Vagina (tissue), 2 donors: ENCODE measurements at regions not wholly inside any gene's neighbourhood (a gene's known extent, or its start where the extent isn't known, plus 50 kb on each side); places are given as distances from the start of the nearest gene placed in this dataset.

Experiments
- POLR2AphosphoS5 ChIP-seq, 2 donors: sonication (generic); formaldehyde crosslinking; IDR thresholded peaks; one replicate each; pipeline ENCODE4 v1.9.0; 2017; ENCODE audit warnings: antibody characterized with exemption in 2 of 2, mild to moderate bottlenecking in 2 of 2, low read depth in 1 of 2; ENCODE audit not compliant: insufficient read depth in 1 of 2
- TF ChIP-seq, protein P1 (sequence below), 3 experiments: fragments of 450-650 bp in 2 of 3; fragments of 200-600 bp in 1 of 3; sonication (generic) in 1 of 3; IDR thresholded peaks; one replicate each; pipeline ENCODE4 v1.5.1; 2017 to 2019; ENCODE audit warnings: antibody characterized with exemption in 3 of 3, mild to moderate bottlenecking in 2 of 3, moderate library complexity in 2 of 3

DNA sequence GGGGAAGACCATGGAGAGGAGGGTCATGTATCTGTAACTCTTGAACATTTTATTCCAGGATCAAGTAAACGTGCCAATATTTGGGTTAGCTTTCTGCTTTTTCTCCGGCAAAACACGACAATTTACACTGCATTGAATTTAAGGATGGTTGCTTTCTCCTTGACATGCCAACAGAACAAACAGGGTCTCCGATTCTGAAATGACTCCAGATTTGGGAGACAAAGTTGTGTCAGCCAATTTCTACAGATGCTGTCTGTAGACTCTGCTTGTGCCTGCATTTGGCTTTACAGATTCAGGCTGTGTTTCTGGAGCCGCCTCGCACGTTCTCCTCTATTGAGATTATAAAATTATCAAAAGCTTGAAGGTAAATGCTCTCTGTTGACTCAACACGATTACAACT is 207.0 kb downstream of the ASMT start:
- no peak for TF ChIP-seq POLR2AphosphoS5 (IDR thresholded peaks at IDR 0.05; ENCODE audit: insufficient read depth in 1 of 2, low read depth in 1 of 2)
- TF ChIP-seq, protein P1, sequence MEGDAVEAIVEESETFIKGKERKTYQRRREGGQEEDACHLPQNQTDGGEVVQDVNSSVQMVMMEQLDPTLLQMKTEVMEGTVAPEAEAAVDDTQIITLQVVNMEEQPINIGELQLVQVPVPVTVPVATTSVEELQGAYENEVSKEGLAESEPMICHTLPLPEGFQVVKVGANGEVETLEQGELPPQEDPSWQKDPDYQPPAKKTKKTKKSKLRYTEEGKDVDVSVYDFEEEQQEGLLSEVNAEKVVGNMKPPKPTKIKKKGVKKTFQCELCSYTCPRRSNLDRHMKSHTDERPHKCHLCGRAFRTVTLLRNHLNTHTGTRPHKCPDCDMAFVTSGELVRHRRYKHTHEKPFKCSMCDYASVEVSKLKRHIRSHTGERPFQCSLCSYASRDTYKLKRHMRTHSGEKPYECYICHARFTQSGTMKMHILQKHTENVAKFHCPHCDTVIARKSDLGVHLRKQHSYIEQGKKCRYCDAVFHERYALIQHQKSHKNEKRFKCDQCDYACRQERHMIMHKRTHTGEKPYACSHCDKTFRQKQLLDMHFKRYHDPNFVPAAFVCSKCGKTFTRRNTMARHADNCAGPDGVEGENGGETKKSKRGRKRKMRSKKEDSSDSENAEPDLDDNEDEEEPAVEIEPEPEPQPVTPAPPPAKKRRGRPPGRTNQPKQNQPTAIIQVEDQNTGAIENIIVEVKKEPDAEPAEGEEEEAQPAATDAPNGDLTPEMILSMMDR (IDR thresholded peaks at IDR 0.05): no peak
